ENCODE measurements at regions not wholly inside any gene's neighbourhood (a gene's known extent, or its start where the extent isn't known, plus 50 kb on each side); places are given as distances from the start of the nearest gene placed in this dataset.

- ChIA-PET CTCF (interaction anchor here (0.5 to 1.8 kb wide), 2 partner anchors 36 to 189 kb away, joined by 3 to 6 read pairs; no protein-coding TSS in a partner anchor), POLR2A (no interaction called here)
- Mint-ChIP-seq H3K4me3 (no peak overlapping the region), H3K4me1 (no peaks in the 10 kb centered on the region), H3K27me3 (ENCODE audit: low read depth) (0 out of 2 replicates have a peak, but pooled peaks cover under 1% of the 10 kb centered on the region), H3K9me3 (peaks cover 8% of the 10 kb centered on the region), H3K36me3 (peaks cover under 1% of the 10 kb centered on the region; the same call in 1 of the 2 replicates), H3K27ac (no peak overlapping the region)
- ATAC-seq (no peak), DNase-seq (ENCODE audit: low spot score) (no peak)
- TF ChIP-seq PRRX2 (CRISPR knock-in tag; IDR thresholded peaks at IDR 0.05) (no peak), NR3C1 (CRISPR knock-in tag; conservative IDR thresholded peaks at IDR 0.05; ENCODE audit: low read depth) (no peak), GTF2I (CRISPR knock-in tag; conservative IDR thresholded peaks at IDR 0.05) (no peak), CBFB (CRISPR knock-in tag; IDR thresholded peaks at IDR 0.05; ENCODE audit: low read depth) (no peak), CTCF (IDR thresholded peaks at IDR 0.05) (no peak), ZBTB21 (CRISPR knock-in tag; IDR thresholded peaks at IDR 0.05; ENCODE audit: borderline replicate concordance) (no peak), KAT7 (CRISPR knock-in tag; IDR thresholded peaks at IDR 0.05; ENCODE audit: borderline replicate concordance) (no peak), ZNF416 (CRISPR knock-in tag; IDR thresholded peaks at IDR 0.05) (no peak), NFATC4 (CRISPR knock-in tag; IDR thresholded peaks at IDR 0.05) (no peak), GABPB1 (CRISPR knock-in tag; IDR thresholded peaks at IDR 0.05) (no peak), ZNF532 (CRISPR knock-in tag; IDR thresholded peaks at IDR 0.05; ENCODE audit: borderline replicate concordance) (no peak), NR1H2 (CRISPR knock-in tag; IDR thresholded peaks at IDR 0.05) (no peak), MAX (CRISPR knock-in tag; IDR thresholded peaks at IDR 0.05) (no peak), HMGA2 (CRISPR knock-in tag; IDR thresholded peaks at IDR 0.05) (no peak)
- TF ChIP-seq, protein P1, sequence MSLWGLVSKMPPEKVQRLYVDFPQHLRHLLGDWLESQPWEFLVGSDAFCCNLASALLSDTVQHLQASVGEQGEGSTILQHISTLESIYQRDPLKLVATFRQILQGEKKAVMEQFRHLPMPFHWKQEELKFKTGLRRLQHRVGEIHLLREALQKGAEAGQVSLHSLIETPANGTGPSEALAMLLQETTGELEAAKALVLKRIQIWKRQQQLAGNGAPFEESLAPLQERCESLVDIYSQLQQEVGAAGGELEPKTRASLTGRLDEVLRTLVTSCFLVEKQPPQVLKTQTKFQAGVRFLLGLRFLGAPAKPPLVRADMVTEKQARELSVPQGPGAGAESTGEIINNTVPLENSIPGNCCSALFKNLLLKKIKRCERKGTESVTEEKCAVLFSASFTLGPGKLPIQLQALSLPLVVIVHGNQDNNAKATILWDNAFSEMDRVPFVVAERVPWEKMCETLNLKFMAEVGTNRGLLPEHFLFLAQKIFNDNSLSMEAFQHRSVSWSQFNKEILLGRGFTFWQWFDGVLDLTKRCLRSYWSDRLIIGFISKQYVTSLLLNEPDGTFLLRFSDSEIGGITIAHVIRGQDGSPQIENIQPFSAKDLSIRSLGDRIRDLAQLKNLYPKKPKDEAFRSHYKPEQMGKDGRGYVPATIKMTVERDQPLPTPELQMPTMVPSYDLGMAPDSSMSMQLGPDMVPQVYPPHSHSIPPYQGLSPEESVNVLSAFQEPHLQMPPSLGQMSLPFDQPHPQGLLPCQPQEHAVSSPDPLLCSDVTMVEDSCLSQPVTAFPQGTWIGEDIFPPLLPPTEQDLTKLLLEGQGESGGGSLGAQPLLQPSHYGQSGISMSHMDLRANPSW (CRISPR knock-in tag; conservative IDR thresholded peaks at IDR 0.05; ENCODE audit: low read depth) = no peak
- TF ChIP-seq, protein P2, sequence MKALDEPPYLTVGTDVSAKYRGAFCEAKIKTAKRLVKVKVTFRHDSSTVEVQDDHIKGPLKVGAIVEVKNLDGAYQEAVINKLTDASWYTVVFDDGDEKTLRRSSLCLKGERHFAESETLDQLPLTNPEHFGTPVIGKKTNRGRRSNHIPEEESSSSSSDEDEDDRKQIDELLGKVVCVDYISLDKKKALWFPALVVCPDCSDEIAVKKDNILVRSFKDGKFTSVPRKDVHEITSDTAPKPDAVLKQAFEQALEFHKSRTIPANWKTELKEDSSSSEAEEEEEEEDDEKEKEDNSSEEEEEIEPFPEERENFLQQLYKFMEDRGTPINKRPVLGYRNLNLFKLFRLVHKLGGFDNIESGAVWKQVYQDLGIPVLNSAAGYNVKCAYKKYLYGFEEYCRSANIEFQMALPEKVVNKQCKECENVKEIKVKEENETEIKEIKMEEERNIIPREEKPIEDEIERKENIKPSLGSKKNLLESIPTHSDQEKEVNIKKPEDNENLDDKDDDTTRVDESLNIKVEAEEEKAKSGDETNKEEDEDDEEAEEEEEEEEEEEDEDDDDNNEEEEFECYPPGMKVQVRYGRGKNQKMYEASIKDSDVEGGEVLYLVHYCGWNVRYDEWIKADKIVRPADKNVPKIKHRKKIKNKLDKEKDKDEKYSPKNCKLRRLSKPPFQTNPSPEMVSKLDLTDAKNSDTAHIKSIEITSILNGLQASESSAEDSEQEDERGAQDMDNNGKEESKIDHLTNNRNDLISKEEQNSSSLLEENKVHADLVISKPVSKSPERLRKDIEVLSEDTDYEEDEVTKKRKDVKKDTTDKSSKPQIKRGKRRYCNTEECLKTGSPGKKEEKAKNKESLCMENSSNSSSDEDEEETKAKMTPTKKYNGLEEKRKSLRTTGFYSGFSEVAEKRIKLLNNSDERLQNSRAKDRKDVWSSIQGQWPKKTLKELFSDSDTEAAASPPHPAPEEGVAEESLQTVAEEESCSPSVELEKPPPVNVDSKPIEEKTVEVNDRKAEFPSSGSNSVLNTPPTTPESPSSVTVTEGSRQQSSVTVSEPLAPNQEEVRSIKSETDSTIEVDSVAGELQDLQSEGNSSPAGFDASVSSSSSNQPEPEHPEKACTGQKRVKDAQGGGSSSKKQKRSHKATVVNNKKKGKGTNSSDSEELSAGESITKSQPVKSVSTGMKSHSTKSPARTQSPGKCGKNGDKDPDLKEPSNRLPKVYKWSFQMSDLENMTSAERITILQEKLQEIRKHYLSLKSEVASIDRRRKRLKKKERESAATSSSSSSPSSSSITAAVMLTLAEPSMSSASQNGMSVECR (CRISPR knock-in tag; IDR thresholded peaks at IDR 0.05; ENCODE audit: borderline replicate concordance) = no peak
- TF ChIP-seq, protein P3, sequence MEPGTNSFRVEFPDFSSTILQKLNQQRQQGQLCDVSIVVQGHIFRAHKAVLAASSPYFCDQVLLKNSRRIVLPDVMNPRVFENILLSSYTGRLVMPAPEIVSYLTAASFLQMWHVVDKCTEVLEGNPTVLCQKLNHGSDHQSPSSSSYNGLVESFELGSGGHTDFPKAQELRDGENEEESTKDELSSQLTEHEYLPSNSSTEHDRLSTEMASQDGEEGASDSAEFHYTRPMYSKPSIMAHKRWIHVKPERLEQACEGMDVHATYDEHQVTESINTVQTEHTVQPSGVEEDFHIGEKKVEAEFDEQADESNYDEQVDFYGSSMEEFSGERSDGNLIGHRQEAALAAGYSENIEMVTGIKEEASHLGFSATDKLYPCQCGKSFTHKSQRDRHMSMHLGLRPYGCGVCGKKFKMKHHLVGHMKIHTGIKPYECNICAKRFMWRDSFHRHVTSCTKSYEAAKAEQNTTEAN (CRISPR knock-in tag; IDR thresholded peaks at IDR 0.05) = no peak
- TF ChIP-seq, protein P4, sequence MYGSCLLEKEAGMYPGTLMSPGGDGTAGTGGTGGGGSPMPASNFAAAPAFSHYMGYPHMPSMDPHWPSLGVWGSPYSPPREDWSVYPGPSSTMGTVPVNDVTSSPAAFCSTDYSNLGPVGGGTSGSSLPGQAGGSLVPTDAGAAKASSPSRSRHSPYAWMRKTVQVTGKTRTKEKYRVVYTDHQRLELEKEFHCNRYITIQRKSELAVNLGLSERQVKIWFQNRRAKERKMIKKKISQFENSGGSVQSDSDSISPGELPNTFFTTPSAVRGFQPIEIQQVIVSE (CRISPR knock-in tag; IDR thresholded peaks at IDR 0.05; ENCODE audit: borderline replicate concordance) = no peak
These were observed 168.2 kb downstream of the KIF26A start for GRCh38 chr14:104306450-104307040.

All from WTC11 (cell line).